ENCODE measurements at regions not wholly inside any gene's neighbourhood (a gene's known extent, or its start where the extent isn't known, plus 50 kb on each side); places are given as distances from the start of the nearest gene placed in this dataset.

DNA sequence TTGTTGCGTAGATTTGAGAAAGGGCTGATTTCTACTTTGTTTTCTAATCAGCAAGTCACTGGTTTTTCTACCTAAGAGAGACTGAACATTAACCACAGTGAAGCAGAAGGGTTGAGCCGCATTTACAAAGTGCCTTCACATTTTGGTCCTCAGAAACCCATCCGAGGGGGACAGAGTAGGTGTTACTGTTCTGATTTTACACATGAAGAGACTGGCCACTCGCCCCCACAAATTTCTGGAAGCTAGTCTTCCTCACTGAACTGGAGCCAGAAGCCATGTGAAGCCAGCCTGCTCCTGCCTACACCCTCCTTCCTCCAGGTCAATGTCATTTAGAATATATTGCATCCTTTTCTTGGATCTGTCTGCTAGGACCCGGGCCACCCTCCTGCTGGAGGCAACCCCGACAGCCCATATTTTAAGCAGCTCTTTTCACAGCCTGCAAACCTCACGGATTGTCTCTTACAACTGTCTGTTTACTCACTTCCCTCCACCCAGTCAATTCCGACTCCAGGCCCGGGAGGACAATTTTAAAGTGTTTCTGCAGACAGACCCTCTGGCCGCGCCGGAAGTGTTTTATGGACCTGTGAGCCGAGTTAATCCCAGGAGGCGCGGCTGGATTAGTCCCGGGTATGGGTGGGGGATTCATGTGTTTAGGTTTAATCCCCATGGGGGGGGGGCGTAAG lies 73.2 kb upstream of the BCOR start:
- TF ChIP-seq CTCF (conservative IDR thresholded peaks at IDR 0.05): no peak
- TF ChIP-seq EZH2 (IDR thresholded peaks at IDR 0.05; ENCODE audit: low read depth): no peak

Data from PC-9 (cell line).